ENCODE measurements at regions not wholly inside any gene's neighbourhood (a gene's known extent, or its start where the extent isn't known, plus 50 kb on each side); places are given as distances from the start of the nearest gene placed in this dataset.

DNA sequence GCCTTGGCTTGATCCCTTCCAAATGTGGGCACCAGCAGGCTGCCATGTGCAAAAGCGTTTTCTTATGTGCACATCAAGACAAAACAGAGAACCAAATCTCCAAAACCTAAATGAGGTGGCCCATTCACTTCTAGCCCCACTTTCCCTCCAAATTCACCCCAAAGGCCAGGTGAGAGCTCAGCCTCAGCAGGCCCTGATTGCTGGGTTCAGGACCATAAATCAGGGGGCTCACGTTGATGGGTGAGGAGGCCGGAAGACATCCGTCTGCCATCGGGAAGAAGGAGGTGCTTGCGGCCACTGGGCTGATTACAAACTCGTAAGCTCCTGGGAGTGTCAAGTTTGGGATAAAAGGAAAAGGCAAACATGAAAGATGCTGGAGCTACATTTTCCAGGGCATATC lies 86.7 kb upstream of the CLDN14 start:
- RAD21 ChIA-PET (ENCODE audit: low non-redundant PET in 1 of 2, low total read pairs in 2 of 2, uncharacterized antibody in 2 of 2, unreplicated experiment in 2 of 2): no interaction called here
- no peaks in the 10 kb centered on the region for H3K9me2 ChIP-seq (ENCODE audit: insufficient read depth)
- no peaks in the 10 kb centered on the region for H3K9me3 ChIP-seq (ENCODE audit: control insufficient read depth in 1 of 2, insufficient read depth in 1 of 2, low read depth in 1 of 2, low read length in 2 of 2)
- CTCF ChIA-PET: no interaction called here
- no peaks in the 10 kb centered on the region for H3K4me1 ChIP-seq (ENCODE audit: control insufficient read depth in 1 of 2, insufficient read depth in 2 of 2, low read length in 2 of 2)
- H3K27ac ChIP-seq (ENCODE audit: low read depth, low read length): no peak overlapping the region
- no TSS peak for BruUV-seq (replicated peaks)
- H4K20me1 ChIP-seq (ENCODE audit: insufficient read depth): no peaks in the 10 kb centered on the region
- H3K27me3 ChIP-seq (ENCODE audit: insufficient read depth, low read length): peaks cover 59% of the 10 kb centered on the region
- H3K79me2 ChIP-seq (ENCODE audit: insufficient read depth, low read length): no peaks in the 10 kb centered on the region
- H3K9ac ChIP-seq (ENCODE audit: low read length): no peak overlapping the region
- TF ChIP-seq, protein P1, sequence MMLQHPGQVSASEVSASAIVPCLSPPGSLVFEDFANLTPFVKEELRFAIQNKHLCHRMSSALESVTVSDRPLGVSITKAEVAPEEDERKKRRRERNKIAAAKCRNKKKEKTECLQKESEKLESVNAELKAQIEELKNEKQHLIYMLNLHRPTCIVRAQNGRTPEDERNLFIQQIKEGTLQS (IDR thresholded peaks at IDR 0.05): no peak
- no peak for TF ChIP-seq YY1 (IDR thresholded peaks at IDR 0.05; ENCODE audit: extremely low read depth, insufficient replicate concordance, low read depth, low read length)
- no peak for TF ChIP-seq EZH2phosphoT487 (IDR thresholded peaks at IDR 0.05; ENCODE audit: borderline replicate concordance)
- no peak for TF ChIP-seq POLR2A (IDR thresholded peaks at IDR 0.05; ENCODE audit: borderline replicate concordance, extremely low read depth, insufficient read depth, insufficient read length)
- no peak for TF ChIP-seq SIN3A (IDR thresholded peaks at IDR 0.05; ENCODE audit: low read depth)
- H3K4me3 ChIP-seq (replicated peaks in 1 of 2; ENCODE audit: low read depth in 1 of 2, low read length in 2 of 2): no peak overlapping the region
- no peak for ATAC-seq
- no peak for DNase-seq (ENCODE audit: low read depth, low spot score)
- no peak overlapping the region for H3K4me2 ChIP-seq (ENCODE audit: low read length)
- intact Hi-C loops (cut with micrococcal nuclease): no loop called here
- H3K36me3 ChIP-seq (ENCODE audit: control insufficient read depth in 1 of 2, insufficient read depth in 2 of 2, low read length in 2 of 2): no peaks in the 10 kb centered on the region
- POLR2A ChIA-PET: no interaction called here
- H2AFZ ChIP-seq (ENCODE audit: low read depth, low read length, poor library complexity, severe bottlenecking): no peak overlapping the region

DNA sequence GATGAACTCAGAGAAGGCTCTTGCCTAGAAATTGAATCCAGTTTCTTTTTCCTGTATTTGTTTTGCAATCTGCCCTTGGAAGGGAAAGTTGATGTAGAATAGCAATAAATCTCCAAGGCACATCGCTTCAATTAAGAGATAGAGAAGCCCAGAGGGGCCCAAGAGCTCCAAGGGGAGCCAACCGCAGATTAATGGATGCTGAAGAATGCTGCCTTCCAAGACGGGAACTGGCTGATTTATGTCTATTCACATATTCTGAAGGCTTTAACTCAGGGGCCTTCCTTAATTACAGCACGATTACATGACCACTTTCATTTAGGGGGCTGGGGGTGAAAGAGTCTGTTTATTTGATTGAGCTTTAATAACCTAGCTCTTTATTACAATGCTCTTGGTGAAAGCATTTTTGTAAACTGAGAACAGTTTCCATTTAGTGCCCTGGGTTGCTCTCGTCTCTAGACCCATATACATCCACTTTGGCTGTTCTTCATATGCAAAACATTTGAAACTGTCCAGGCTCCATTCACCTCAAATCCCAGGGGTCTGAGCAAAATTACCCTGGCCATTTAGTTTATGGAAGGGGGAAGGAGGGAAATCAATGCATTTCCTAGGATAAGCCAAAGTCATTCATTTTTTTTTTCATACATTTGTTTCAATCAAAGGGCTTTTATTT lies 87.4 kb upstream of the CLDN14 start:
- BruUV-seq (replicated peaks): no TSS peak
- no peak overlapping the region for H3K4me2 ChIP-seq (ENCODE audit: low read length)
- ATAC-seq (no peak), DNase-seq (ENCODE audit: low read depth, low spot score) (no peak)
- ChIA-PET CTCF (no interaction called here), RAD21 (ENCODE audit: low non-redundant PET in 1 of 2, low total read pairs in 2 of 2, uncharacterized antibody in 2 of 2, unreplicated experiment in 2 of 2) (no interaction called here), POLR2A (no interaction called here)
- no peak overlapping the region for H3K4me3 ChIP-seq (replicated peaks in 1 of 2; ENCODE audit: low read depth in 1 of 2, low read length in 2 of 2)
- no peaks in the 10 kb centered on the region for H3K9me3 ChIP-seq (ENCODE audit: control insufficient read depth in 1 of 2, insufficient read depth in 1 of 2, low read depth in 1 of 2, low read length in 2 of 2)
- H3K9ac ChIP-seq (ENCODE audit: low read length): no peak overlapping the region
- no peaks in the 10 kb centered on the region for H3K4me1 ChIP-seq (ENCODE audit: control insufficient read depth in 1 of 2, insufficient read depth in 2 of 2, low read length in 2 of 2)
- no peak for TF ChIP-seq CEBPB (IDR thresholded peaks at IDR 0.05; ENCODE audit: low read depth)
- TF ChIP-seq POLR2A (IDR thresholded peaks at IDR 0.05; ENCODE audit: borderline replicate concordance, extremely low read depth, insufficient read depth, insufficient read length): no peak
- no peak for TF ChIP-seq SIN3A (IDR thresholded peaks at IDR 0.05; ENCODE audit: low read depth)
- TF ChIP-seq, protein P2, sequence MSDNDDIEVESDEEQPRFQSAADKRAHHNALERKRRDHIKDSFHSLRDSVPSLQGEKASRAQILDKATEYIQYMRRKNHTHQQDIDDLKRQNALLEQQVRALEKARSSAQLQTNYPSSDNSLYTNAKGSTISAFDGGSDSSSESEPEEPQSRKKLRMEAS (IDR thresholded peaks at IDR 0.05): no peak
- no peak for TF ChIP-seq POLR2AphosphoS5 (IDR thresholded peaks at IDR 0.05; ENCODE audit: low read depth, low read length)
- TF ChIP-seq FOSL1 (IDR thresholded peaks at IDR 0.05; ENCODE audit: low read depth): no peak
- TF ChIP-seq ZNF274 (IDR thresholded peaks at IDR 0.05; ENCODE audit: low read depth, low read length): no peak
- TF ChIP-seq EZH2phosphoT487 (IDR thresholded peaks at IDR 0.05; ENCODE audit: borderline replicate concordance): no peak
- TF ChIP-seq, protein P3, sequence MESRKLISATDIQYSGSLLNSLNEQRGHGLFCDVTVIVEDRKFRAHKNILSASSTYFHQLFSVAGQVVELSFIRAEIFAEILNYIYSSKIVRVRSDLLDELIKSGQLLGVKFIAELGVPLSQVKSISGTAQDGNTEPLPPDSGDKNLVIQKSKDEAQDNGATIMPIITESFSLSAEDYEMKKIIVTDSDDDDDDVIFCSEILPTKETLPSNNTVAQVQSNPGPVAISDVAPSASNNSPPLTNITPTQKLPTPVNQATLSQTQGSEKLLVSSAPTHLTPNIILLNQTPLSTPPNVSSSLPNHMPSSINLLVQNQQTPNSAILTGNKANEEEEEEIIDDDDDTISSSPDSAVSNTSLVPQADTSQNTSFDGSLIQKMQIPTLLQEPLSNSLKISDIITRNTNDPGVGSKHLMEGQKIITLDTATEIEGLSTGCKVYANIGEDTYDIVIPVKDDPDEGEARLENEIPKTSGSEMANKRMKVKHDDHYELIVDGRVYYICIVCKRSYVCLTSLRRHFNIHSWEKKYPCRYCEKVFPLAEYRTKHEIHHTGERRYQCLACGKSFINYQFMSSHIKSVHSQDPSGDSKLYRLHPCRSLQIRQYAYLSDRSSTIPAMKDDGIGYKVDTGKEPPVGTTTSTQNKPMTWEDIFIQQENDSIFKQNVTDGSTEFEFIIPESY (IDR thresholded peaks at IDR 0.05; ENCODE audit: extremely low read depth, insufficient replicate concordance, low read length): no peak
- TF ChIP-seq ZFX (IDR thresholded peaks at IDR 0.05): no peak
- TF ChIP-seq, protein P1 (IDR thresholded peaks at IDR 0.05): no peak
- no peak for TF ChIP-seq SP1 (IDR thresholded peaks at IDR 0.05; ENCODE audit: low read depth)
- TF ChIP-seq EZH2 (IDR thresholded peaks at IDR 0.05): no peak
- TF ChIP-seq EGR1 (IDR thresholded peaks at IDR 0.05; ENCODE audit: low read depth): no peak
- TF ChIP-seq, protein P4, sequence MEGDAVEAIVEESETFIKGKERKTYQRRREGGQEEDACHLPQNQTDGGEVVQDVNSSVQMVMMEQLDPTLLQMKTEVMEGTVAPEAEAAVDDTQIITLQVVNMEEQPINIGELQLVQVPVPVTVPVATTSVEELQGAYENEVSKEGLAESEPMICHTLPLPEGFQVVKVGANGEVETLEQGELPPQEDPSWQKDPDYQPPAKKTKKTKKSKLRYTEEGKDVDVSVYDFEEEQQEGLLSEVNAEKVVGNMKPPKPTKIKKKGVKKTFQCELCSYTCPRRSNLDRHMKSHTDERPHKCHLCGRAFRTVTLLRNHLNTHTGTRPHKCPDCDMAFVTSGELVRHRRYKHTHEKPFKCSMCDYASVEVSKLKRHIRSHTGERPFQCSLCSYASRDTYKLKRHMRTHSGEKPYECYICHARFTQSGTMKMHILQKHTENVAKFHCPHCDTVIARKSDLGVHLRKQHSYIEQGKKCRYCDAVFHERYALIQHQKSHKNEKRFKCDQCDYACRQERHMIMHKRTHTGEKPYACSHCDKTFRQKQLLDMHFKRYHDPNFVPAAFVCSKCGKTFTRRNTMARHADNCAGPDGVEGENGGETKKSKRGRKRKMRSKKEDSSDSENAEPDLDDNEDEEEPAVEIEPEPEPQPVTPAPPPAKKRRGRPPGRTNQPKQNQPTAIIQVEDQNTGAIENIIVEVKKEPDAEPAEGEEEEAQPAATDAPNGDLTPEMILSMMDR (IDR thresholded peaks at IDR 0.05 in 2 of 3, conservative IDR thresholded peaks at IDR 0.05 in 1 of 3; ENCODE audit: borderline replicate concordance in 1 of 3, insufficient read depth in 1 of 3, low read depth in 2 of 3, low read length in 2 of 3): no peak
- H3K36me3 ChIP-seq (ENCODE audit: control insufficient read depth in 1 of 2, insufficient read depth in 2 of 2, low read length in 2 of 2): no peaks in the 10 kb centered on the region
- peaks cover 57% of the 10 kb centered on the region for H3K27me3 ChIP-seq (ENCODE audit: insufficient read depth, low read length)
- H3K79me2 ChIP-seq (ENCODE audit: insufficient read depth, low read length): no peaks in the 10 kb centered on the region
- no peaks in the 10 kb centered on the region for H3K9me2 ChIP-seq (ENCODE audit: insufficient read depth)
- no peaks in the 10 kb centered on the region for H4K20me1 ChIP-seq (ENCODE audit: insufficient read depth)
- H3K27ac ChIP-seq (ENCODE audit: low read depth, low read length): no peak overlapping the region
- no peak overlapping the region for H2AFZ ChIP-seq (ENCODE audit: low read depth, low read length, poor library complexity, severe bottlenecking)
- intact Hi-C loops (cut with micrococcal nuclease): no loop called here
